ENCODE measurements at regions not wholly inside any gene's neighbourhood (a gene's known extent, or its start where the extent isn't known, plus 50 kb on each side); places are given as distances from the start of the nearest gene placed in this dataset.

- no peak for DNase-seq
Observed at GRCh38 chr1:209504571-209504970, 78.9 kb upstream of the CAMK1G start.

DNA sequence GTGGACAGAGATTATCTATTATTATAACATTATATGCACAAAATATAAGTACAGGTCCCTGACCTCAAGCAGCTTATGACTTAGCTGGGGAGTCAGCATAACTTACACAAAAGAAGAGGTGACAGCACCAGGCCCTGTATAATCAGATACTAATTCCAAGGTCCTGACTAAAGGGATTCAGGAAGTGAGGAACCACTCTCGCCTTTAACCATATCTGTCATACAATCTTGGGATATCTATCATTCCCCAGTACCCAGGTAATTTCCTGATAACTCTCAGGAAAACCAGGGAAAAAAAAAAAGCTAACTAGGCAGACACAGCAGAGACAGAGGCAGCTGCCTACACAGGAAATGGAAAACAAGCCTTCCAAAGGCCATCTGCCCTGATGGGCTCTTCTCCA is 78.5 kb upstream of the CAMK1G start:
- DNase-seq = no peak

GRCh38 chr1:209506101-209506500 is 77.4 kb upstream of the CAMK1G start:
- DNase-seq = no peak

DNA sequence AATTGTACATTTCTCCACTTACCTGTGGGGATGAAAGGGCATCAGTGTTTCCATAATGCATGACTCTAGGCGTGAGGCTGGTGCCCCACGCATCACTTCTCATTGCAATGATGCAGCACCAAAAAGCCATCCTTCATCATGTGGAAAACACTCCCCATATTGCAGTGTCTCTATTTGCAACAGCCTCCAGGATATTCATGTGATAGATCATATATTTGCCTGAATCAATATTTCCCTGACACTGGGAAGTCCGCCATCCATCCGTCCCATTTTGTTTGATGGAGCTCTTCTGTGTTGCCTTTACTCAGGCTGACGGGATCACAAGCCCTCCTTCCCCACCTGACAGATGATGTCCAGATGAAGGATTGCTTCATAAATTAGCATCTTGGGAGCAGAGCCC is 74.5 kb upstream of the CAMK1G start:
- no peak for DNase-seq

GRCh38 chr1:209510063-209510462 is 73.5 kb upstream of the CAMK1G start:
- no peak for DNase-seq

DNA sequence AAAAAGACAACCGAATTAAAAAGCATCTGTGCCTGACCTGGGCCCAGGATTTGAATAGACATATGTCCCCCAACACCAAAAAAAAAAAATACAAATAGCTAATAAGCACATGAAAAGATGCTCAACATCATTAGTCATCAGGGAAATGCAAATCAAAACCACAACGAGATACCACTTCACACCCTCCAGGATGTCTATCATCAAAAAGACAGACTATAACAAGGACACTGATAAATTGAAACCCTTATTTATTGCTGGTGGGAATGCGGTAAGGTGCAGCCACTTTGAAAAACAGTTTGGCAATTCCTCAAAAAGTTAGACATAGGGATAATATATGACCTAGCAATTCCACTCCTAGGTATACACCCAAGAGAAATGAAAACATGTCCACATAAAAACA is 72.3 kb upstream of the CAMK1G start:
- DNase-seq = no peak

- DNase-seq = no peak
Observed at GRCh38 chr1:209512821-209513220, 70.7 kb upstream of the CAMK1G start.

DNA sequence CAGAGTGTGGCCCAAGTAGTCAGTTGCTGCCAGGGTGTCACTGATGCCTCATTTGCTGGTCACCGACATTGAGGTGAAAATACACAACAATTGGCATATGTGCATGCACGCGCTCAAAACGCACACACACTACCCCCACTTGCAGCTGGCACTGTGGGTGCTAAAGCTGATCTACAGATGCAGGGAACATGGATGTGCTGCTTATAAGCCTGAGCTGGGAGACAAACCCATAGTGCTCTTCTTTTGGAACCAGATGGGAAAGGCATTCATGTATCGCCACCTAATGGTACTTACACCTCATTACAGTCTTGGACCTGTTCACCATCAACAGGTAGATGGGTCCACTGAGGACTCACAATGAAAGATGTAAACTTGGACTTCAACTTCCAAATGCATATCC is 70.3 kb upstream of the CAMK1G start:
- peak; percentile 70 for DNase-seq

DNA sequence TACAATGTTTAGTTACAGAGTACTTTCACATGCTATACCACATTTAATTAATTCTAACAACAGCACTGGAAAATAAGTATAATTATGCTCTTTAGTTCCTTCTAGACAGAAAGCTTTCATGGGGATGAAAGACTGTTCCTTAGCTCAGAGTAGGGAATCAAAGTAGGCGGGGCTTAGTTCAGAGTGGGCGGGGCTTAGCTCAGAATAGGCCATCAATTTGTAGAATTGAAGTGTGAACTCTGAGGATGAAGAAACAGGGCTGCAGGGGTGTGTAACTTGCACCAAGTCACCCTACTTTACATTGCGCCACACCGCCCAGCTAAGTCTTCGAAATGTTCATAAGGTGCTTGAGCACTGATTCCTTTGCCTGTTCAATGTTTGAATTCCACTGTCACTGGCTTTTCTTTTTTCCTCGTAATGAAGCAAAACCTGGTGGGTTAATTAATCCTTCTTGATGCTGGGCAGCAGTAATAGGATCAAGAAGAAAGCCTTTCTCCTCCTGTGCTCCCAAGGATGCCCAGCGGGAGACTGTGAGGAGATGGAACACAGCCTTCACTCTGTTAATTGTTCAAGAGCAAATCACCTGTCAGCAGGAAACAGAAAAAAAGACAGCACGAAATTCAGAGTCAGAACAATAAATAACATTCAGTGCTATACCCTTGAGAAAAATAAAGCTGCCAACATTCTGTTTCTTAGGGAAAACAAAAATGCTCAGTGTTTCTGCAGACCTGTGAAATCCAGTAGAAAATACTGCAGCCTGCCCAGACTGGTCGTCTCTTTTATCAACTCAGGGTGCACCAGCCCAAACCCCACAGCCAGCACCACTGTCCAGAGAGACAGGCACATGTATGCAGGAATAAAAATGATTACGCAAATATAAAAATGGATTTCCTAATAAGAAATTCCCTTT is 66.5 kb upstream of the CAMK1G start:
- no peak for DNase-seq

DNA sequence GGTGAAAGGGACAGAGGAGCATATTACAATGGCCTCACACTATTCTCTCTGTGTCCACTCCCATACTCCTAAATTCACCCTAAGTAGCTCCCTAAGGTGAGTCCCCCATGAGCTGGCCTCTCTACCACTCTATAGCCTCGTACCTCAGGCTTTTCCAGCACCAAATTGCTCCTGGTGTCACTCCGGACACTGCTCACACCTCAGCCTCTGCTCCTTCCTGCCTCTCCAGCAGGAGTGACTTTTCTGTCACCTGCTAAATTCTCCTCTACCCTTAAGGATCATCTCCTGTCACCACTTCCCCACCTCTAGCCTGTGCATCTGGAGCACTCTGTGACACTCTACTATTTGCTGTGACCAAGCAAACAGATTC is 65.8 kb upstream of the CAMK1G start:
- no peak for DNase-seq

- DNase-seq = no peak
Observed at GRCh38 chr1:209519786-209520185, 63.7 kb upstream of the CAMK1G start.

- no peak for DNase-seq
Observed at GRCh38 chr1:209522826-209523225, 60.7 kb upstream of the CAMK1G start.

- DNase-seq = no peak
Observed at GRCh38 chr1:209526137-209526536, 57.4 kb upstream of the CAMK1G start.

GRCh38 chr1:209527372-209527771 is 56.1 kb upstream of the CAMK1G start:
- DNase-seq = no peak

DNA sequence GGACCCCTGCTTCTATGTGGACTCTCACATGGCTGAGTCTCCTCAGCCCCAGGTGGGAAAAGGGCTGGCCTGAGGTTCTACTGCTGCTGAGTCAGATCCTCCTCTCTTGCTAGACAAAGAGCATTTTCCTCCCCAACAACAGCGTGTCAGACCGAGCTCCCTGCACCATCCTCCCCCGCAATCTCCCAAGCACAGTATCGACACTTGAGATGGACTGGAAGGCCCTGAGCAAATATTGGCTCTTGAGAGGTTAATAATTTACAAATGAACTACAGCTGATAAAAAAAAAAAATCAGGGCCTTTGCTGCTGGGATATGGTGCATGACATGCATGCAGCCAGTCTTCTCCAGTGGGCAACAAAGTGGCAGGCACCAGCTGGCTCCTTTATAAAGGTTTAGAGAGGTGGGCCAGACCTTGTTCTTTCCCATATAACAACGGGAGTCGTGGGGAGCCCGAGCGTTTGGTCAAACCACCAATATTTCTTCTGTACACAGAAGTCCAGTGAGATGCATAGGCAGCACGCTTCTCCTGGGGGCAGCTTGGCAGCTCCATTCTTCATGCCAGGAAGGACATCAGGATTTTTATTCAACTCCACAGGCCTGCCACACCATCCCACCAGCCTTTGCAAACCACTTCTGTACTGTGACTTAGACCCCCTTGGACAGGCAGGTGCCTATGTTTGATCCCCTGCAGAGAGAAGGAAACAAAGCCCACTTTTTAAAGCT is 55.4 kb upstream of the CAMK1G start:
- peak; percentile 28 for DNase-seq

GRCh38 chr1:209529233-209529632 is 54.3 kb upstream of the CAMK1G start:
- DNase-seq = no peak

DNA sequence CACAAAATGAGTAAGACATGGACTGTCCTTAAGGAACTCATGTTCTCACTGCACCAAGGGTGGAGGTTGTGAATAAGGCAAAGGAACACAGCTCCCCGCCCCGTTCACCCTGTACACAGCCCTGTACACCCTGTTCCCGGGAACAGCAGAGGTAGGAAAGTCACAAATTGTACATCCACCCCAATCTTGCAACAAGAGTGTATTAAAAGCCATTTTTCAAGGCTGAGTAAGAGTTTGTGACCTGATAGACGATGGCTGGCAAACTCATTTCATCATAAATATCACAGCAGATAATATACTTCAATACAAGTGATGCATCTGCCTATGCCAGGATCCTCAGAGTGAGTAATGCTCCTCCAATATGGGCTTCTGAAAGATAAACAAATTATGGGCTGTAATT is 52.5 kb upstream of the CAMK1G start:
- DNase-seq = no peak

DNA sequence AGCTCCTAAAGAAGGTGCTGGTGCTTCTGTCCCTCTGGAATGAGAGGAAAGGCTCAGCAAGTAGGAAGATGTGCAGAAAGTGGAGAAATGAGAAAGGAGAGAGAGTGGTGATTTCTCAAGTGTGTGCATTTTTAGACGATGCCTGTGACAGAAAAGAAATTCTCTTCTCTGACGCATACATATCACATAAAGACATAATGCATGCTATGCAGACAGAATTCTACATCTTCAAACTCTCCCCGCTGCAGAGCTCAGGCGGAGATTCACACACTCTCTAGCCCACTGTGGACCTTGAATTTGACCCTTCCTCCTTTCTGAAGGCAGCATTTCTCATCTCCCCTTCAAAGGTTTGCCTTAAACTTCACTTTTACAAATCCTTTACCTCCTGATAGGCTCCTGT is 52.0 kb upstream of the CAMK1G start:
- DNase-seq = no peak
